ENCODE measurements at regions not wholly inside any gene's neighbourhood (a gene's known extent, or its start where the extent isn't known, plus 50 kb on each side); places are given as distances from the start of the nearest gene placed in this dataset.

DNA sequence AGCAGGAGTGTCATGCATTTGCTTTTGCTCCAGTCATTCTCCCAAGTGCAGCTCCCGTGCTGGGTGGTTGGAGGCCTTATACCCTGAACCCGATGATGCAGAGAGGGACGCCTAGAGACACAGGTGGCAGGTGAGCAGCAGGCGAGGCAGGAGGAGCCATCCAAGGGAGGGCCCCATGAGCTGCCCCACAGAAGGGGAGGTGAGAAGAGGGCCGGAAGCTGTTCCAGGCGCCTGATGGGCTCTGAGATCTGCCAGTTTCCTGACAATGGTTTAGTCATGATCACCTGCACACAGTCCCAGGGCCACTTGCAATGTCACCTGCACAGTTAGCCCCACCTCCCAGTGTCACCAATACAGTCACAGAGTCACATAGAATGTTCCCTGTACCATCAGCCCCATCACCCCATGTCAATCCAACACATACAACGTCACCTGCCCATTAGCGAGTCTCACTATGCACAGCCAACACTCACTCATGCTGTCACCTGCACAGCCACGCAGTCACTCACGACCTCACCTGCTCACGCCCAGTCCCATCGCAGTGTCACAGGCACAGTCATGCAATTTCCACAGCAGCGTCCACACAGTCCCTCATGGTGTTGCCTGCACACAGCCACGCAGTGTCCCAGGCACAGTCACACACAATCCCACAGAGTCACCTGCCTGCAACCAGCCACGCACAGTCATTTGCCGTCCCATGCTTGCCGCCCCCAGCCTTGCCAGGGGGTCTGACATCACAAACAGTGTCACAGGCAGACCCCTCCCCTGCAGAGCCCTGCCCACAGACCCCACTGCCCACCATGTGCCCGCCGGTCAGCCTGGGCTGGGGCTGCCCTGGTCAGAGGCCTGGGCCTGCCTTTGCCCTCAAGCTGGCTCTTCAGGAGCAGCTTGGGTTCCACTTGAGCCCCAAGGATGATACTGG is 113.4 kb downstream of the LHX2 start:
- TF ChIP-seq EP300 (IDR thresholded peaks at IDR 0.05) (no peak), POLR2A (IDR thresholded peaks at IDR 0.05) (no peak), POLR2AphosphoS5 (IDR thresholded peaks at IDR 0.05) (no peak)
- TF ChIP-seq, protein P1, sequence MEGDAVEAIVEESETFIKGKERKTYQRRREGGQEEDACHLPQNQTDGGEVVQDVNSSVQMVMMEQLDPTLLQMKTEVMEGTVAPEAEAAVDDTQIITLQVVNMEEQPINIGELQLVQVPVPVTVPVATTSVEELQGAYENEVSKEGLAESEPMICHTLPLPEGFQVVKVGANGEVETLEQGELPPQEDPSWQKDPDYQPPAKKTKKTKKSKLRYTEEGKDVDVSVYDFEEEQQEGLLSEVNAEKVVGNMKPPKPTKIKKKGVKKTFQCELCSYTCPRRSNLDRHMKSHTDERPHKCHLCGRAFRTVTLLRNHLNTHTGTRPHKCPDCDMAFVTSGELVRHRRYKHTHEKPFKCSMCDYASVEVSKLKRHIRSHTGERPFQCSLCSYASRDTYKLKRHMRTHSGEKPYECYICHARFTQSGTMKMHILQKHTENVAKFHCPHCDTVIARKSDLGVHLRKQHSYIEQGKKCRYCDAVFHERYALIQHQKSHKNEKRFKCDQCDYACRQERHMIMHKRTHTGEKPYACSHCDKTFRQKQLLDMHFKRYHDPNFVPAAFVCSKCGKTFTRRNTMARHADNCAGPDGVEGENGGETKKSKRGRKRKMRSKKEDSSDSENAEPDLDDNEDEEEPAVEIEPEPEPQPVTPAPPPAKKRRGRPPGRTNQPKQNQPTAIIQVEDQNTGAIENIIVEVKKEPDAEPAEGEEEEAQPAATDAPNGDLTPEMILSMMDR (IDR thresholded peaks at IDR 0.05), result no peak

All from upper lobe of left lung (tissue), 4 donors.